ENCODE measurements at regions not wholly inside any gene's neighbourhood (a gene's known extent, or its start where the extent isn't known, plus 50 kb on each side); places are given as distances from the start of the nearest gene placed in this dataset.

DNA sequence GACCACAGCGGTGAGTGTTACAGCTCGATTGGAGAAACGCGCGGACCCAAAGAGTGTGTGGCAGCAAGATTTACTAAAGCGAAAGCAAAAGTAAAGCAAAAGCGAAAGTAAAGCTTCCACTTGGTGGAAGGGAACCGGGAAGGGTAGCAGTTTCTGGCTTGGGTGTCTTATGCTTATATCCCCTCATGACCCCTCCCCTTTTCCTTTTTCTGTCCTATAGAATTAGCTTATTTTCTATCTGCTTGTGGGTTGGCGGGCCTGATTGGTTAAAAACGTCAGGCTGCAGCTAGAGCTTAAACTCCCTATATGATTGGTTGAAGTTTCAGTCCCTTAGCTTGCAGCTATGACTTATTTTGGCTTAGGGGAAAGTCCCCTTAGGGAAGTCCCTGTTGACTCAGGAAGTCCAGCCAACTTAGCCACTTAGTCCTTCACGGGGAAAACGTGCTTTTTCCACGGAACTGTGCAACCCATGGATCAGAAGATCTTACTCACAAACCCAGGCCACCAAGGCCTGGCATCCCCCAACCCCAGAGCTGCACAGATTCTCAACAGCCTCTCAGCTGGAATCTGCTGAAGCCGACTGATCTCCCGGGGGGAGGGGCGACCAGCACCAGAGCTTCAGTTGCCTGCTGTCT lies 114.2 kb upstream of the ADAMTS16 start:
- DNase-seq (ENCODE audit: low spot score) (no peak), ATAC-seq (ENCODE audit: insufficient number of reproducible peaks, low FRiP score, low read depth) (no peak)
- H3K36me3 ChIP-seq = no peaks in the 10 kb centered on the region
- no peaks in the 10 kb centered on the region for H3K9me3 ChIP-seq
- TF ChIP-seq, protein P1, sequence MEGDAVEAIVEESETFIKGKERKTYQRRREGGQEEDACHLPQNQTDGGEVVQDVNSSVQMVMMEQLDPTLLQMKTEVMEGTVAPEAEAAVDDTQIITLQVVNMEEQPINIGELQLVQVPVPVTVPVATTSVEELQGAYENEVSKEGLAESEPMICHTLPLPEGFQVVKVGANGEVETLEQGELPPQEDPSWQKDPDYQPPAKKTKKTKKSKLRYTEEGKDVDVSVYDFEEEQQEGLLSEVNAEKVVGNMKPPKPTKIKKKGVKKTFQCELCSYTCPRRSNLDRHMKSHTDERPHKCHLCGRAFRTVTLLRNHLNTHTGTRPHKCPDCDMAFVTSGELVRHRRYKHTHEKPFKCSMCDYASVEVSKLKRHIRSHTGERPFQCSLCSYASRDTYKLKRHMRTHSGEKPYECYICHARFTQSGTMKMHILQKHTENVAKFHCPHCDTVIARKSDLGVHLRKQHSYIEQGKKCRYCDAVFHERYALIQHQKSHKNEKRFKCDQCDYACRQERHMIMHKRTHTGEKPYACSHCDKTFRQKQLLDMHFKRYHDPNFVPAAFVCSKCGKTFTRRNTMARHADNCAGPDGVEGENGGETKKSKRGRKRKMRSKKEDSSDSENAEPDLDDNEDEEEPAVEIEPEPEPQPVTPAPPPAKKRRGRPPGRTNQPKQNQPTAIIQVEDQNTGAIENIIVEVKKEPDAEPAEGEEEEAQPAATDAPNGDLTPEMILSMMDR (IDR thresholded peaks at IDR 0.05) = no peak
- H3K4me3 ChIP-seq = no peak overlapping the region
- no peaks in the 10 kb centered on the region for H3K4me1 ChIP-seq (ENCODE audit: control insufficient read depth in 1 of 2, low read depth in 2 of 2)
- H3K27ac ChIP-seq = no peak overlapping the region
- H3K27me3 ChIP-seq (replicated peaks; ENCODE audit: insufficient read depth) = no peaks in the 10 kb centered on the region

DNA sequence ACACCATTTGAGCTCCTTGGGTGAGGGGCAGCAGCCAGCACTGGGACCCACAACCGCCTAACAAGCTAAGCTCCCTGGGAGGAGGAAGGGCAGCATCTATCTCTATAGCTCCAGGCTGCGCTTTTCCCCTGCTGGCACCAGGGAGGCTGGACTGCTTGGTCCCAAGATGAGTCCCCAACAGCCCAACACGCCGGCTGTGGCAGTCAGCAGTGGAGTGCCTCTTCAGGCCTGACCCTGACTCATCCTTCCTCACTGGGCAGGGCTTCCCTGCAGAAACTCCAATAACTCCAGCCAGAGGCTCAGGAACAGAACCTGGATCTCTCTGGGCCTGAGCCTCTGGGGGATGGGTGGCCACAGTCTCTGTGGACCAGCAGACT lies 113.7 kb upstream of the ADAMTS16 start:
- H3K4me3 ChIP-seq = no peak overlapping the region
- ATAC-seq (ENCODE audit: insufficient number of reproducible peaks, low FRiP score, low read depth) = no peak
- H3K27ac ChIP-seq = no peak overlapping the region
- no peaks in the 10 kb centered on the region for H3K27me3 ChIP-seq (replicated peaks; ENCODE audit: insufficient read depth)
- H3K4me1 ChIP-seq (ENCODE audit: control insufficient read depth in 1 of 2, low read depth in 2 of 2) = no peaks in the 10 kb centered on the region
- H3K36me3 ChIP-seq = no peaks in the 10 kb centered on the region
- TF ChIP-seq, protein P1 (IDR thresholded peaks at IDR 0.05) = no peak
- DNase-seq (ENCODE audit: low spot score) = no peak
- no peaks in the 10 kb centered on the region for H3K9me3 ChIP-seq

DNA sequence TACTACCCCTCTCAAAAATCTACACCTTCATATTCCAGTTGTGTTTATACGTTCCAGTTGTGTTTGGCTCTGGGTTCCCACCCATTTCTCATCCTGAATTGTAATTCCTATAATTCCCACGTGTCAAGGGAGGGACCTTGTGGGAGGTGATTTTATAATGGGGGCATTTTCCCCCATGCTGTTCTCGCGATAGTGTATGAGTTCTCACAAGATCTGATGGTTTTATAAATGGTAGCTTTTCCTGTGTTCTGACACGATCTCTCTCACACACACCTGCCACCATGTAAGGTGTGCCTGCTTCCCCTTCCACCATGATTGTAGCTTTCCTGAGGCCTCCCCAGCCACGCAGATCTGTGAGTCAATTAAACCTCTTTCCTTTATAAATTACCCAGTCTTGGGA lies 108.5 kb upstream of the ADAMTS16 start:
- no peaks in the 10 kb centered on the region for H3K36me3 ChIP-seq
- H3K4me3 ChIP-seq = no peak overlapping the region
- H3K4me1 ChIP-seq (ENCODE audit: control insufficient read depth in 1 of 2, low read depth in 2 of 2) = no peaks in the 10 kb centered on the region
- H3K27me3 ChIP-seq (replicated peaks; ENCODE audit: insufficient read depth) = no peaks in the 10 kb centered on the region
- TF ChIP-seq, protein P1 (IDR thresholded peaks at IDR 0.05) = no peak
- DNase-seq (ENCODE audit: low spot score) = no peak
- H3K27ac ChIP-seq = no peak overlapping the region
- no peak for ATAC-seq (ENCODE audit: insufficient number of reproducible peaks, low FRiP score, low read depth)
- no peaks in the 10 kb centered on the region for H3K9me3 ChIP-seq

DNA sequence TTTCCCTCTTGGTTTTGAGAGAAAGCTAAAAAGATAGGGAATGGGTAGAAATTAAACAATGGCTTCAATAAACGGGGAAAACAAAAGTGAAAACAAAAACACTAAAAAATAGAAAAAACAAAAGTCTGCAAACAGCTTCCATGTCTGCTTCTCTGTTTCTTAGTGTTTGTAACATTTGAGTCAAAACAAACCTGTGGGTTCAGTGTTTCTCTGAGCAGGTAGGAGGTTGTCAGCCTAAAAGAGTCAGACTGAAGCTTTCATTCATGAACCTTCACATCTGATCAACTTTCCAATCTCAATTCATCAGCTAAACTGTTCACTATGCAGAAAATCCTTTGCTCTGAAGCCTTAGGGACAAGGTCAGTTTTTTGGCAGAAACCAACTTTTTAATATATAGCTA lies 102.5 kb upstream of the ADAMTS16 start:
- ATAC-seq (ENCODE audit: insufficient number of reproducible peaks, low FRiP score, low read depth) = no peak
- no peak overlapping the region for H3K4me3 ChIP-seq
- no peaks in the 10 kb centered on the region for H3K9me3 ChIP-seq
- no peak for DNase-seq (ENCODE audit: low spot score)
- H3K4me1 ChIP-seq (ENCODE audit: control insufficient read depth in 1 of 2, low read depth in 2 of 2) = no peaks in the 10 kb centered on the region
- TF ChIP-seq, protein P1 (IDR thresholded peaks at IDR 0.05) = no peak
- H3K36me3 ChIP-seq = no peaks in the 10 kb centered on the region
- H3K27ac ChIP-seq = no peak overlapping the region
- no peaks in the 10 kb centered on the region for H3K27me3 ChIP-seq (replicated peaks; ENCODE audit: insufficient read depth)

DNA sequence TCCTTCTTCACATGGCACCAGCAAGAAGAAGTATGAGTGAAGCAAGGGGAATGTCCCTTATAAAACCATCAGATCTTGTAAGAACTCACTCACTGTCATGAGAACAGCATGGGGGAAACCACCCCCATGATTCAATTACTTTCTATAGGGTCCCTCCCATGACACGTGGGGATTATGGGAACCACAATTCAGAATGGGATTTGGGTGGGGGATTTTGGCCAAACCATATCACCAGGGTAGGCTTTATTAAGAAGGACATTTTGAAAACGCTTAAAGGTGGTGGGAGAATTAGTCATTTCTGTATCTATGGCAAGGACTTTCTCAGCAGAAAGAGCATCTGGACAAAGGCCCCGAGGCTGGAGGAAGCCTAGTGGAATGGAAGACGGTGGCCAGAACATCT lies 100.2 kb upstream of the ADAMTS16 start:
- H3K9me3 ChIP-seq = no peaks in the 10 kb centered on the region
- no peak overlapping the region for H3K27ac ChIP-seq
- H3K4me1 ChIP-seq (ENCODE audit: control insufficient read depth in 1 of 2, low read depth in 2 of 2) = no peaks in the 10 kb centered on the region
- H3K27me3 ChIP-seq (replicated peaks; ENCODE audit: insufficient read depth) = no peaks in the 10 kb centered on the region
- H3K36me3 ChIP-seq = no peaks in the 10 kb centered on the region
- TF ChIP-seq, protein P1 (IDR thresholded peaks at IDR 0.05) = no peak
- DNase-seq (ENCODE audit: low spot score) (no peak), ATAC-seq (ENCODE audit: insufficient number of reproducible peaks, low FRiP score, low read depth) (no peak)
- no peak overlapping the region for H3K4me3 ChIP-seq

Measured in thoracic aorta (tissue), 2 donors.